CMK (cell line): ENCODE measurements at regions not wholly inside any gene's neighbourhood (a gene's known extent, or its start where the extent isn't known, plus 50 kb on each side); places are given as distances from the start of the nearest gene placed in this dataset.

ENCODE experiments used
- DNase-seq: peaks from one replicate; pipeline ENCODE4 v3.0.0-alpha.2; 2010; ENCODE audit warnings: low read depth

DNA sequence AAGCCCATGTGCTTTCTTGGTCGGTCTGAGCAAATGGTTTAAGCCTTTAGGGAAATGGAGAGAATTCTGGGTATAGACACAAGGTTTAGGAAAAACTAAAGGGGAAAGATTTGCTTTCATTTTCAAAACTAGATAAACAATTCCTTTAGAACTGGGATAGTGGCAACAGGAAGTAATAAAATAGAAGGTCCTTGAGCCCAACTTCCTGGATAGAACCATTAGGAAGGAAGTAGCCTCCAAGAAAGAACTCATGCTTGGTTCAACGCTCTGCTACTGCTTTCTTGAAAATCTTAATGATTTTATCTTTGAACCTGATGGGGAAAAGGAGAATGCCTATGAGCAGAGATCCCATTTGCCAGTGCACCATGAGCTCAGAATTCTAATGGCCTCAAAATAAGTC, 147.0 kb upstream of the THRB start:
- no peak for DNase-seq

DNA sequence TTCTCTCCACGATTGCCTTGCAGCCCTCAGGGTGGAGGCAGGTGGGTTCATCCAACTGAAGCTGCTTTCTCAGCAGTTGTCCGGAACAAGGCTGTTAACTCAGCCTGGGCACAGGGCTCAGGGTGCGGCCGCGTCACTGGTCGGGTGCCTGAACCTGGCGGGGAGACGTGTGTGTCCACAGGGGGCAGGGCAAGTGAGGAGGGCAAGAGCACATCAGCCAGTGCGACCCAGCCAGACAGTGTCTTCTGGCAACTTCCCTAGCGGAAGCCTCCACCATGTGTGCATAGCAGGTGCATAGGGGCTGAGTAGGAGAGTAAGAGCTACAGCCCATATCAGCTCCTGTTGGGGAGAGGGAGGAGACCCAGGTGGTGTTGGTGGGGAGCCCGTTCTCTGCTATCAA, 150.4 kb upstream of the THRB start:
- DNase-seq = no peak

GRCh38 chr3:24646790-24647189, 152.1 kb upstream of the THRB start:
- DNase-seq = no peak

GRCh38 chr3:24648063-24648462, 153.4 kb upstream of the THRB start:
- no peak for DNase-seq

DNA sequence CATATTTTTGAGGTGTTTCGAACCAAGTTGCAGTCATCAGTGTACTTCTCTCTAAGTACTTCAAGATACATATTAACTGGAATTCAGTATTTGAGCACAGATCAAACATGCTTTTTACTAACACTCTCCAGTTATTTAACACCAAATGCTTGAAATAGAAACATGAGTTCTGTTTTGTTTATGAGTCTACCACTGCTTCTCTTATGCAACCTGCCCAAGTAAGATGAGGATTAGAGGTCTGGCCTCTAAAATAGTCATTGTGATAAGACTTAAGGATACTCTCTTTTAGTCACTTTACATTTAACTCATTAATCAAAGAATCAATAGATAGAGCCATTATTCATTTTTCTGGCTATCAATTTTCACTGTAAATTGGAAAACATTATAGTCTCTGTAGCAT, 156.2 kb upstream of the THRB start:
- no peak for DNase-seq

DNA sequence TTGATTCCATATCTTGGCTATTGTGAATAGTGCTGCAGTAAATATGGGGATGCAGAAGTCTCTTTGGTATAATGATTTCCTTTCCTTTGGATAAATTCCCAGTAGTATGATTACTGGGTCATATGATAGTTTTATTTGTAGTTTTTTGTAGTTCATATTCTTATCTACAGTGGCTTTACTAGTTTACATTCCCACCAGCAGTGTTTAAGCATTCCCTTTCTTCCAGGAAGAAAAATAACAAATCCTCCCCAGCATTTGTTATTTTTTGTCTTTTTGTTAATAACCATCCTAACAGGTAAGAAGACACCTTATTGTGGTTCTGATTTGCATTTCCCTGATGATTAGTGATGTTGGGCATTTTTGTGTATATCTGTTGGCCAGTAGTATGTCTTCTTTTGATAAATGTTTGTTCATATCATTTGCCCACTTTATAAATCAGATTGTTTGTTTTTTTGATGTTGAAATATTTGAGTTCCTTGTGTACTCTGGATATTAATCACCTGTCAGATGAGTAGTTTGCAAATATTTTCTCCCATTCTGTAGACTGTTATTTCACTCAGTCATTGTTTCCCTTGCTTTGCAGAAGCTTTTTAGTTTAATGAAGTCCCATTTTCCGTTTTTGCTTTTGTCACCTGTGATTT, 163.3 kb upstream of the THRB start:
- no peak for DNase-seq

DNA sequence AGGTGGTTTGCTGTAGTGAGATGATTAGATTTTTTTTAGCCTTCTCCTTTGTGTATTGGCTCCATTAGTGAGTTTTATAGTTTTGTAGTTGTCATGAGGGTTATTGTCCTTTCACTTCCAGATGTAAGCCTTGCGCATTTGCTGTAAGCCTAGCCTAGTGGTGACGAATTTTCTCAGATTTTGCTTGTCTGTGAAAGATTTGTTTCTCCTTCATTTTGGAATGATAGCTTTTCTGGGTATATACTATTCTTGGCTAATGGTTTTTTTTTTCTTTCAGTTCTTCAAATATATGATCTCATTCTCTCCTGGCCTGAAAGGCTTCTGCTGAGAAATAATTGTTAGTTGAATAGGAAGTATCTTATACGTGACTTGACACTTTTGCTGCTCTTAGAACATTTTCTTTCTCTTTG, 166.5 kb upstream of the THRB start:
- DNase-seq = no peak

- DNase-seq = no peak
These were observed 168.0 kb upstream of the THRB start for GRCh38 chr3:24662449-24663345.

DNA sequence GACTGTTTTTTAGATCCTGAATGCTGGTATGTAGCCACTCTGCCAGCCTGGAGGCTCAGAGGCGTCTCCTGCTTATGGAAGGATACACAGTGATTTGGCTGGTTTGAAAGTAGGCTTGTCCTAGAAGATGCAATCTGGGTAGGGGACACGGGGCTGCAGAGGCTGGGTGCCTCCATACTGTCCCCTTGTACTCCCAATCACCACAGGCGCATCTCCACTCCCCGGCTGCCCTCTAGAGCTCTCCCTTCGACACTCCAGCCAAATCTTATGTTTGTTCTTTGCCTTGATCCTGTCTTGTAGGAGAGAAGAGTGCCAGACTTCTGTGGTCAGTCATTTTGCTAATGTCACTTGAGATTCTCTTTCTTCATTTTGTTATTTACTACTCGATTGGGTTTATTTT, 168.8 kb upstream of the THRB start:
- DNase-seq = no peak

DNA sequence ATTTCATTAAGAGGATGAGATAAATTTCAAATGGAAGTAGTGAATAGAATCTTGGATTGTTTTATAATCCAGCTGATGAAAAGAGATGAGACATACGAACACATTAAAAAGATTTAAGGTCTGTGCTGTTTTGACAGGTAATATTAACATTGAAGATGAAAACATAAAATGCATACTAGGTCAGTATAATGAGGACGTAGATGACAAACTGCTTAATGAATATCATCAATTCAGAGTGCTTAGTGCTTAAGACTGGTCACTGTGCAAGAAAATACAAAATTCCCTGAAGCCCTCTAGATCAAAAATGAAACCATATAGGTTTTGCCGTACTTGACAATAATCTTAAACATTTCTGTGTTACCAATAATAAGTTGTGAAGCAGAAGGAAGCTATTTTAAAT, 173.4 kb upstream of the THRB start:
- DNase-seq = no peak

DNA sequence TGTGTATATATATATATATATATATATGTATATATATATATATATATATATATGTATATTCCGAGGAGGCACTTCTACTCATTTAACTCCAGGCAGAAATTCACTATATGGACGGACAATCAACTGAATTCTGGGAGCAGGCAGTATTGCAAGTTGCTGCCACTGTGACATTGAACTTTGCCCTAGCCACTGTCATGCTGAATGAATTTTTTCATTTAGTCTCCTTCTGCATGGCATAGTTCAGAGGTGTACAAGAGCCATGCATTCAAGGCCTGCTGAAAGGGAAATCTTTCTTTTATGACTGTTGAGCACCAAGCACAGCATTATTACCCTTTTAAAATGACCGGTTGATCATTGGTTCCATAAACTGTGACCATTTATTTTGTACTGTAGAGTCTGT, 176.2 kb upstream of the THRB start:
- no peak for DNase-seq

DNA sequence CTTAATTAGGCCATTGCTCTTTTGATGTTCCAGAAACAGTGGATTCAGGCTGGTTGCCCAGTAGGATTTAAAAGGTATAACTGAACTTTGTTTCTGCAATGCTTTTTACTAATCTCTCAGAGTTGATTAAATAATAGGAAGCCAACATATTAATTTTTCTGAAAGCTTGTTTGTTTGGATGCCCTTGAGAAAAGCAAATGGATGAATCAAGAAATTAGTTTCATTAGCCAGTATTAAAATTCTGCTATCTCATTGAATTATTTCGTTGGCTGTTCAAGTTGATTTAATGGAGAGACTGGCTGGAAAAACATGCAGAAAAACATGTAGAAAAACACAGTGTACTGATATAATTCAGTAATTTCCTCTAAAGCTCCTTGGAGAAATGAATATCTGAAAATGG, 178.9 kb upstream of the THRB start:
- no peak for DNase-seq

GRCh38 chr3:24674261-24674660, 179.6 kb upstream of the THRB start:
- DNase-seq = no peak

DNA sequence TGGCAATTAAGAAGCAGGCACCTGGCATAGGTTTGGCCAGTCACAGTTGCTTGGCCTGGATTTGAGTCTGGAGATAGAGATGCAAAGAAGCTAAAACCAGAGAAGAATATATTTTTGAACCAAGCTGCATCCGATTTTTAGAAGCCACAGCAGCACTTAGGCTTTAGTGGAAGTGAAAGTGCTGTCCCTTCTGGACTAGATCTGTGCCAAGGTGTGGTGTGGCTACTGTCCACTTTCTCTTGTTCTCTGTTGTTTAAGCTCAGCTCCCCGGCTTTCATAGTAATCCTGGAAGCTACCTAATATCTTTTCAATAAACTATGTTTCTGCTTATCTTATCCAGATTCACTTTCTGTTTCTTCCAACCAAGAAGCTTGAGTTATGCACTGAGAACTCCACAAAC, 183.4 kb upstream of the THRB start:
- DNase-seq = no peak

- no peak for DNase-seq
These were observed 183.8 kb upstream of the THRB start for GRCh38 chr3:24678421-24678865.

- DNase-seq = no peak
These were observed 184.8 kb upstream of the THRB start for GRCh38 chr3:24679429-24679828.

GRCh38 chr3:24680214-24680967, 185.7 kb upstream of the THRB start:
- peak; percentile 39 for DNase-seq

DNA sequence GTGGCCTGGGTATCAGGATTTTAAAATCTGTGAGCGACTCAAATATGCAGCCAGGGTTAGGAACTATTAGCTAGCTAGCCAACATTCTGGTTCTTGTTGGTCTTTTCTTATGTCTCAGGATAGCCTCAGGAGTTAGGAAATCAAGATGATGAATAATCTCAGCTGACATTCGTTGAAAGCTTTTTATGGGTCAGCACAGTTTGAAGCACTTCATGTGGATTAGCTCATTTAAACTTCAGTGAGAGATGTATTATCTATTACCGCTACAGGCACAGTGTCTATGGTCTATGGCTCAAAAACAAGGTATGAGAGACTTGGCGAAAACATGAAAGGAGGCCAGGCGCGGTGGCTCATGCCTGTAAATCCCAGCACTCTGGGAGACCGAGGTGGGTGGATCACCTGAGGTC, 187.5 kb upstream of the THRB start:
- DNase-seq = no peak

GRCh38 chr3:24683090-24683489, 188.4 kb upstream of the THRB start:
- no peak for DNase-seq

GRCh38 chr3:24683633-24684384, 189.2 kb upstream of the THRB start:
- DNase-seq = no peak

- DNase-seq = no peak
These were observed 189.9 kb upstream of the THRB start for GRCh38 chr3:24684506-24685023.

DNA sequence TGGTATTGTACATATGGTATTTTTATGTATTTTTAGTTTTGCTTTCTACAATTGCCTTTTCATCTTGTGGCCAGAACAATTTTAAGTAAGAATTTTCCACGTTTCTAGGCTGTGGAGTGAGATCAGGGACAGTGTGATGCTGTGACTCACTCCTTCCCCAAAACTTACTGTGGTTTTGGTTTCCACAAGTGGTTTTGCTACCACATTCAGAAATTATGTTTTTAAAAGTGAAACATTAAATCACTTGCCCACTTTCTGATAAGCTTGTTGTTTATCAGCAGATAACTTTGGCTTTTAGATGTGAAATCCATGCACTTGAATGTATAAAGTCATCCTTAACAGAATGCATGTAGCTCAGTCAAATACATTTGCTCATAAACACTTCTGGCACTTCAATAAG, 192.2 kb upstream of the THRB start:
- no peak for DNase-seq
